SIG-M5 treated with dmso at 0.1 percent for 504 hours (cell line): ENCODE measurements at regions not wholly inside any gene's neighbourhood (a gene's known extent, or its start where the extent isn't known, plus 50 kb on each side); places are given as distances from the start of the nearest gene placed in this dataset.
"Not testable (repeated sequence)": the region's sequence is repeated elsewhere in the genome, so short reads cannot be mapped to it uniquely, and the experiment has no call there.

Experiments used
- DNase-seq: peaks from one replicate; lab custom pipeline; 2025; ENCODE audit not compliant: unreplicated experiment; lab: John Stamatoyannopoulos, UW

- DNase-seq, result no peak
Measured at GRCh38 chr12:126396536-126396935, 1331.3 kb downstream of the AACS start.

GRCh38 chr12:126397071-126397581, 1331.9 kb downstream of the AACS start:
- DNase-seq, result no peak

- DNase-seq, result no peak
Measured at GRCh38 chr12:126397660-126398059, 1332.4 kb downstream of the AACS start.

GRCh38 chr12:126400831-126401230, 1335.6 kb downstream of the AACS start:
- no peak for DNase-seq

GRCh38 chr12:126404293-126404881, 1339.2 kb downstream of the AACS start:
- no peak for DNase-seq

- no peak for DNase-seq
Measured at GRCh38 chr12:126418400-126418799, 1353.2 kb downstream of the AACS start.

GRCh38 chr12:126419131-126419530, 1353.9 kb downstream of the AACS start:
- no peak for DNase-seq

- DNase-seq, result no peak
Measured at GRCh38 chr12:126424696-126425095, 1359.5 kb downstream of the AACS start.

GRCh38 chr12:126425264-126425663, 1360.0 kb downstream of the AACS start:
- no peak for DNase-seq

GRCh38 chr12:126428769-126429168, 1363.5 kb downstream of the AACS start:
- no peak for DNase-seq

GRCh38 chr12:126430921-126431320, 1365.7 kb downstream of the AACS start:
- DNase-seq, result no peak

- DNase-seq, result no peak
Measured at GRCh38 chr12:126431767-126432166, 1366.5 kb downstream of the AACS start.

GRCh38 chr12:126432780-126433179, 1367.5 kb downstream of the AACS start:
- DNase-seq, result no peak

- no peak for DNase-seq
Measured at GRCh38 chr12:126434412-126434985, 1369.3 kb downstream of the AACS start.

- no peak for DNase-seq
Measured at GRCh38 chr12:126436041-126436440, 1370.8 kb downstream of the AACS start.

- no peak for DNase-seq
Measured at GRCh38 chr12:126437934-126438333, 1372.7 kb downstream of the AACS start.

GRCh38 chr12:126443977-126444376, 1378.7 kb downstream of the AACS start:
- no peak for DNase-seq

- no peak for DNase-seq
Measured at GRCh38 chr12:126447346-126447745, 1382.1 kb downstream of the AACS start.

- no peak for DNase-seq
Measured at GRCh38 chr12:126451809-126452208, 1386.6 kb downstream of the AACS start.

- not testable (repeated sequence) for DNase-seq
Measured at GRCh38 chr12:126452686-126453085, 1387.5 kb downstream of the AACS start.

- no peak for DNase-seq
Measured at GRCh38 chr12:126454581-126454980, 1389.3 kb downstream of the AACS start.

GRCh38 chr12:126457776-126458175, 1392.5 kb downstream of the AACS start:
- no peak for DNase-seq

GRCh38 chr12:126464153-126464552, 1398.9 kb downstream of the AACS start:
- DNase-seq, result no peak
